Stimulated activated CD4-positive, alpha-beta T cell treated with anti-CD3 and anti-CD28 coated beads, TNF-alpha, amount 100 ng/mL, for 1 hour (primary cell): ENCODE measurements at regions not wholly inside any gene's neighbourhood (a gene's known extent, or its start where the extent isn't known, plus 50 kb on each side); places are given as distances from the start of the nearest gene placed in this dataset.
"Not testable (repeated sequence)": the region's sequence is repeated elsewhere in the genome, so short reads cannot be mapped to it uniquely, and the experiment has no call there.

Experiments
- DNase-seq, 3 donors: peaks; one replicate each; pipeline ENCODE4 v3.0.0-alpha.2; 2020; ENCODE audit warnings: low read depth in 3 of 3, low spot score in 1 of 3

- DNase-seq: no peak
Measured at GRCh38 chr13:31515427-31515826, 223.9 kb upstream of the RXFP2 start.

- DNase-seq: no peak
Measured at GRCh38 chr13:31517599-31517998, 221.7 kb upstream of the RXFP2 start.

- DNase-seq: no peak
Measured at GRCh38 chr13:31518645-31519044, 220.7 kb upstream of the RXFP2 start.

GRCh38 chr13:31521435-31521834 is 217.9 kb upstream of the RXFP2 start:
- DNase-seq: no peak

- DNase-seq: no peak
Measured at GRCh38 chr13:31522396-31522795, 216.9 kb upstream of the RXFP2 start.

GRCh38 chr13:31528176-31528575 is 211.2 kb upstream of the RXFP2 start:
- no peak for DNase-seq

GRCh38 chr13:31528758-31529157 is 210.6 kb upstream of the RXFP2 start:
- no peak for DNase-seq

DNA sequence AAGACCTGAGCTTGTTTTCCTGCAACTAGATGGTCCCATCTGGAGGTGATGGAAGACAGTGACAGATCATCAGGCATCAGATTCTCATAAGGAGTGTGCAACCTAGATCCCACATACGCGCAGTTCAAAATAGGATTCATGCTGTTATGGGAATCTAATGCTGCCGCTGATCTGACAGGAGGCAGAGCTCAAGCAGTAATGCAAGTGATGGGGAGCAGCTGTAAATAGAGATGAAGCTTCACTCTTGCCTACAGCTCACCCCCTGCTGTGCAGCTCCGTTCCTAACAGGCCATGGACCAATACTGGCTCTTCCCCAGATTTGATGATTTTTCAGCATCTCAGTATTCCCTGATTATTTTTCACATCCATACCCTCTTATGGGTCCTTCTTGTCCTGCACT is 208.4 kb upstream of the RXFP2 start:
- no peak for DNase-seq

- DNase-seq: no peak
Measured at GRCh38 chr13:31537052-31537451, 202.3 kb upstream of the RXFP2 start.

GRCh38 chr13:31538067-31539042 is 201.0 kb upstream of the RXFP2 start:
- DNase-seq: no peak

DNA sequence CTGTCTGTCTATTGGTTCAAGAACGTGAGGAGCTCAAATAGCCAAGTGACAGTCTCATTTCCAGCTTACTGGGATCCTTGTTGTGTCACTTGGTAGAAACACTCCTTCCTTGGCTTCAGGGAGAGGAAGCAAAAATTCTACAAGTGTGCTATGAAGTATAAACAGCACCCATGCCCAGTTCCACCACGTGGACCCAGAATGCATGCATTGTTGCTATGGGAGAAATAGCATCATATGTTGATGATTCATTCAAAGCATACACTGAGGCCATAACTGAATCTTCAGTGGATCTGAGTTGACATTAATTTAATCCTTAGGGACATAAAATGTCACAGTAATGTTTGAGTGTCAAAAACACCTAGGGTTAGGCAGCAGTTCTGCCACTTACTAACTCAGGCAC is 199.0 kb upstream of the RXFP2 start:
- no peak for DNase-seq

- DNase-seq: no peak
Measured at GRCh38 chr13:31543190-31543589, 196.1 kb upstream of the RXFP2 start.

DNA sequence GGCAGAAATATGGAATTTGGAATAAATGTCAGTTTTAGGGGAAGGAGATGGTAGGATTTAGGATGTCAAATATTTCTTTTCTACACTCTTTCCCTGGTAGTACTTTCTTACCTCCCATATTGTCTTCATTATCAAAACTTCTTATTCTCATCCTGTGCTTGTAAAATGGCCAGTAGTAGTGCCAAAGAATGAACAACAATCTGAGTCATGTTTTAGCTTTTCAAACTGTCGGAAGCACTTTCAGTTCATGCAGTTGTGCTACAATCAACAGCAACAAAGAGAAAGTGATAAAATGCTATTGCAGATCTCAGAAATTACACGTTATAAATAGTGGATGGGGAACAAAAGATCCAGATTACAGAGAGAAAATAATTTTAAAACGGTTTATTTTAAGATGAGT is 193.7 kb upstream of the RXFP2 start:
- no peak for DNase-seq

DNA sequence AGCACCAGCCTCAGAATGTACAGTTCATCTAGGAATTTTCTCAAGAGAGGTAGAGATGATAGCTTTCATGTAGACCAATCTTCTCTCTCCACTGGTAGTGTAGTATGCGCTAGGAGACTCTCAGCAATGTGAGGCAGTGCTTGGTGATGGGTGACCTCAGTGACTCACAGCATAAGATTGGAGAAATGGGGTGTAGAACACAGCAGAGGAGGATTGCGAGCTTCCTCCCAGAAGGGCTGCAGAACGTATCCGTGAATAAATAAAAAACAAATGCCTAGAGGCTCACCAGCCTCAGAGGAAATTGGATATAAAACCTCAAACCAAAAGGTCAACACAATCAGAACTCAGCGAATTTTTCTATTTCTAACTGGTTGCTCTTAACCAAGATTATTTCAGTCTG is 182.9 kb upstream of the RXFP2 start:
- DNase-seq: no peak

- not testable (repeated sequence) for DNase-seq
Measured at GRCh38 chr13:31584221-31584620, 155.1 kb upstream of the RXFP2 start.

DNA sequence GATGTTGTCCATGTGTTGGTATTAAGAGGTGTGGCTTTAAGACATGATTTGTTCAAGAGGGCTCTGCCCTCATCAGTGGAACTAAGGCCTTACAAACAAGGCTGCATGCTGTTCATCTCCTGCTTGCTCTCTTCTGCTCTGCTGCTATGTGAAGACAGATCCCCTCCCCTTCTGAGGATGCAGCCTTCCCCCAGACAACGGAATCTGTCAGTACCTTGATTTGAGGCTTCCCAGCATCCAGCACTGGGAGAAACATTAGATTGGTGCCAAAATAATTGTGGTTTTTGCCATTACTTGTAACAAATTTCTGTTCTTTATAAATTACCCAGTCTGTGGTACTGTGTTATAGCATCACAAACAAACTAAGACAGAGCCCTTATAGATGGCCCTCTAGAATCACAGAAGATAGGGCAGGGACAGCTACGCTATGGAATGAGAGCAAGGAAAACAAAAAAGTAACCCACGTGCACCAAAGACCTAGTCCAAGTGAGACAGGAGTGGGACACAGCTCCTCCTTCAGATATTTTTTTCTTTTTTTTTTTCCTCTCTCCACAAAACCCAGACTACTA is 151.5 kb upstream of the RXFP2 start:
- no peak for DNase-seq

DNA sequence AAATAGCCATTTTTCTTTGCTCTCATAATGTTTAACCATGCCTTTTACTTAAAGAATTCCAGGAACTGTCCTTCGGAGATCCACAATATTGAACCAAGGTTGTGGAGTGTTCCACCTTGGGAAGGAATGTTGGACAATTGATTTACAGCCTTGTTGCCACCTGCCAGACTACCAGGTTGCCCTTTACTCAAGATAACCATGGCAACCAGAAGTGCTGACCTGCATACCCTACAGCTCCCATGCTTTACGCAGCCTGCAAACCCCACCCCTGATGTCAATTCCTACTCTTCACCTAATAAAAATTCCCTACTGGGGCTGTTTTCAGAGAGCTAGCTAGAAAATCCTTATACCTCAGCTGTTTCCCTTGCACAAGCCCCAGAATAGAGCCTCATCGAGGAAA is 151.0 kb upstream of the RXFP2 start:
- no peak for DNase-seq

- DNase-seq: no peak
Measured at GRCh38 chr13:31588893-31589292, 150.4 kb upstream of the RXFP2 start.

DNA sequence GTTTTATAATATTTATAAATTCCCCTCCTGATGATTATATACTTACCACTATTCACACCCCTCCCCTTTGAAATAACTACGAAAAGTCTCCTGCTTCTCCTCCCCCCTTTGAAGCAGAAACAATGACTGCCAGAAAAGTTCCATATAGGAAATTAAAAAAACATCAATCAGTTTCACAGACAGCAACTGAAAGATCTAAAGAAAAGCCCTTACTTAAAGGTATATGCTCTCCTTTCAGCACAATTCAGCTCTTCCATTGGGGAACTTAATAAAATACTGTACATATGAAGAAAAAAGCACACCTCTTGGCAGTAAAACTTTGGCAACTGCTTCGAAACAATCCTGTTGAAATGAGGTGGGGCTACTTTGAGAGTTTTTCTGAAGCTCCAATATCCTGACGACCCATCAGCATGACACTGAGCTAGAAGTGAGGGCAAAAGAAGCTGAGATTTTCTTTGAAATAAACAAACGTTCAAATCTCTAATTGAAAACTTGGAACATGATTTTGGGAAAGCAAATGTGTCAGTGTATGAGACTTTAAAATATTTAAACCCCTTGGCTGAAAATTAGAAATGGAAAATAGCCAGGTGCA is 147.6 kb upstream of the RXFP2 start:
- DNase-seq: no peak

DNA sequence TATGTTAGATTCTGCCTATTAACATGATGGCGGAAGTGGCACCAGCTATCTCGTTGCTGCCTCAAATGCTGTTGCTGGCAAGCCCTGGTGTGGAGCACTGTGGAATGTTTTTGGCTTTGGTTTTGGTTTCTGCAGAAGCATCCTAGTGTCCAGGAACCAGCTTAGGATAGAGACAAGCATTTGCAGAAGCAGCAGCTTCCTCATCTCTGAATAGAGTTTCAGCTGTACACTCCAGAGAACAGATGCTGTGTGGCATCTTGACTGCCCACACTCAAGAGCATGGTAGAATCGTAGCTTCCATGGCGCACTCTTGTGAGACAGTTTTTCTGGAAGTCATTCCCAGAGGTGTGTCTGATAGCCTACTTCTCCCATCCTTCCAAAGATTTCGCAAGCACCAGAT is 145.3 kb upstream of the RXFP2 start:
- DNase-seq: no peak

DNA sequence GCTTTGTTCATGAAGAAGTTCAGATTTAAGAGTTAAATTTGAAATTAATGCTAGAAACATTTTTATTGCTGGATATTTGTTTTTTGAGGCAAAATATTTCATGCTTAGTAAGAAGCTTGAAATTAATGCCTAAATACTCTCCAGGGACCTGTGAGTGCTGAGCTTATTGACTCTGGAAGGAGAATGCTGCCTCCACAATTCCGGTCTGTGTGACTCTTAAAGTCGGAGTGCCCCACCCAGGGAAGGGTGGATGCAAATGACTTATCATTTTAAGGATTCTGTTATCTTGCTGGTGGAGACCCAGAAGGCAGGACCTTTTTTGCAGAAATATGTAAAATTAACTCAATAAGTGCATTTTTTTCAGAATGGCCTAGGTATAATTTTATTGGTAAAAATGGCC is 143.8 kb upstream of the RXFP2 start:
- no peak for DNase-seq

DNA sequence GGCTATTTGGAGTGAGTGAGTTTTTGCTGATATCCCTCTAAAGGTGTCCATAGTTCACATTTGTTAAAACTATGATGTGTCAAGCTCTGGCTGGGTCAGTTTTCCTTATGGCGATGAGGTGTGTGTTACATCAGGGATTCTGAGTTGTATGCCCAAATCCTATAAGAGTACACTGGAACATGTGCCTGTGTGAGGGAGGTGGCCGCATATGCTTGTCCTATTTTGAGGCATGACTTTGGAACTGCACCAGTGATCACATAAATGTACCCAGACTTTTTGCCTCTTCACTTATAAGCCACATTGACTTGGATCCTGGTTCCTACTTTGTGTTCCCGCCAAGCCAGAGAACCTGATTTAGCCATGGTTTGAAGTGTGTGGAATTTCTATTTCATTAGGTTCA is 140.3 kb upstream of the RXFP2 start:
- DNase-seq: no peak
